Nephron progenitor cell (in vitro differentiated cells): ENCODE measurements at regions not wholly inside any gene's neighbourhood (a gene's known extent, or its start where the extent isn't known, plus 50 kb on each side); places are given as distances from the start of the nearest gene placed in this dataset.

Experiments
- DNase-seq: peaks from one replicate; pipeline ENCODE4 v3.0.0; 2021
- H3K27ac Mint-ChIP-seq: 2 replicates; pipeline ENCODE4 v1.8.0; 2021; ENCODE audit warnings: mild to moderate bottlenecking, moderate library complexity, mixed read lengths
- H3K27me3 Mint-ChIP-seq: 2 replicates; pipeline ENCODE4 v1.8.0; 2021; ENCODE audit warnings: mild to moderate bottlenecking, low read depth, mixed read lengths; ENCODE audit not compliant: poor library complexity
- H3K36me3 Mint-ChIP-seq: 2 replicates; pipeline ENCODE4 v1.8.0; 2021; ENCODE audit warnings: low read depth, mixed read lengths
- H3K4me1 Mint-ChIP-seq: 2 replicates; pipeline ENCODE4 v1.8.0; 2021; ENCODE audit warnings: mixed read lengths
- H3K4me3 Mint-ChIP-seq: 2 replicates; pipeline ENCODE4 v1.8.0; 2021; ENCODE audit warnings: mild to moderate bottlenecking, moderate library complexity, mixed read lengths
- H3K9me3 Mint-ChIP-seq: 2 replicates; pipeline ENCODE4 v1.8.0; 2021; ENCODE audit warnings: mild to moderate bottlenecking, moderate library complexity, mixed read lengths
- CTCF ChIP-seq: fragments of 200-600 bp; sonication (generic); IDR thresholded peaks from 2 replicates; pipeline ENCODE4 v1.5.0; 2021; ENCODE audit warnings: antibody characterized with exemption

DNA sequence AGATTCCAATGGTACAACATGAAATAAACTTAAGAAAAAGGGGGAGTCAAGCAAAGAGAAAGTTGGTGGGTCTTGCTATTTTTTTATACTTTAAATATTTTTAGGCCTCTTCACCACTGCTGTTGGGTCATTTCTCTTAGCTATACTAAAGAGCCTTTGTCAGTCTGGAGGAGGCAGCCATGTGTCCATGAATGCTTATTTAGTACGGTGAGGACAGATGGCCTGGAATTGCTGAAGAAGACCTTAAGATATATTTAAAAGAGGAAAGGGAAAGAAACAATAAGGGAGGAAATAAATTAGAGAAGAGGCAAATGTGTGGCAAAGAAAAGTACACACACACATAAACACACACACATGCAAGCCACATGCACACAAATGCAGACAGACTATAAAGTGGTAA, 560.5 kb upstream of the MEF2C start:
- Mint-ChIP-seq H3K27ac (peak overlapping the region; percentile 4), H3K27me3 (no peaks in the 10 kb centered on the region), H3K36me3 (no peaks in the 10 kb centered on the region), H3K4me1 (peaks cover 5% of the 10 kb centered on the region), H3K9me3 (no peaks in the 10 kb centered on the region), H3K4me3 (no peak overlapping the region)
- no peak for TF ChIP-seq CTCF
- DNase-seq: no peak

GRCh38 chr5:89441965-89442364, 559.0 kb upstream of the MEF2C start:
- no peak for TF ChIP-seq CTCF
- Mint-ChIP-seq H3K27me3 (no peaks in the 10 kb centered on the region), H3K27ac (no peak overlapping the region), H3K36me3 (no peaks in the 10 kb centered on the region), H3K4me3 (no peak overlapping the region), H3K9me3 (no peaks in the 10 kb centered on the region), H3K4me1 (peaks cover 5% of the 10 kb centered on the region)
- DNase-seq: no peak

- no peak overlapping the region for H3K4me3 Mint-ChIP-seq
- no peaks in the 10 kb centered on the region for H3K27me3 Mint-ChIP-seq
- peaks cover 5% of the 10 kb centered on the region for H3K4me1 Mint-ChIP-seq
- no peak for DNase-seq
- TF ChIP-seq CTCF: no peak
- H3K27ac Mint-ChIP-seq: no peak overlapping the region
- no peaks in the 10 kb centered on the region for H3K9me3 Mint-ChIP-seq
- no peaks in the 10 kb centered on the region for H3K36me3 Mint-ChIP-seq
These were observed 557.7 kb upstream of the MEF2C start for GRCh38 chr5:89440670-89441069.

DNA sequence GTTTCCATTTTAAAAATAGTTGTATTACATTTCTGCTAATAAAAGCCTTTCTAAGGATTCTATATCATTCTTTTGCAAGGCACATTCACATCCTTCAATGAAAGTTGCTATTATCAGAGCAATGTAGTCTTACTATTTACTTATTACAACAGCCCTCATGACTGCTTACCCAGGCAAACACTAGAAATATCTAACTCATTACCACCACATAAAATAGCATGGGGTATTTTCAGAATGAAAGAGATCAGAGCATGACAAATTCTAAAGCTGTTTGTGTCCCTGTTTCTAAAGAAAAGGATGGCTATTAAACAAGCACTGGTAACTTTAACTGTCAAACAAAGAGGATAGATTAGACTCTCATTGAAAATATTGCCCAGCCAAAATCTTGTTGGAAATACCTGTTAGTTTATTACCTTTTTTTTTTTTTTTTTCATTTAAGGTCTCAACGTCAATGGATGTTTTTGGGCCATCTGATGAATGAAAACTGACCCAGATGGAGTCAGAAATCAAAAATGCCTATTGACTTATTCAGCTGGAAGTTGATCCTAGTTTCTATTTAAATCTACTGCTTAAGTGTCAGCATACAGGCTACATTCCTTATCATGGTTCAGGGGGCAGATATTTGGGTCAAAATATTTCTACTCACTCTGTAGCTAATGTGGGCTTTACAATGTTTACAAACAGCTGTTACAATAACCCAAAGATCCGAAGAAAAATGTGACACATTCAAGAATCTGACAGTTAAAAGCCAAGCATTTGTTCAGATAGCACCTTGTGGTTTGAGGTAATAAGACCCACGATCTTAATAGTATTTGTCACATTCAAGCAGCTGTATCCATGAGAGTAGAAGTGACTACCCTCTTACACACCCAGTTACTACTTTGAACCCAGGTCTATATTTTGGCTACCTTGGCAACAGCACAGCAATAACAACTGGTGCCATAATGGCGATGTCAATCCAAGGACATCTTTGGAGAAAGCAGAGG, 554.8 kb upstream of the MEF2C start:
- TF ChIP-seq CTCF: no peak
- Mint-ChIP-seq H3K9me3 (no peaks in the 10 kb centered on the region), H3K27ac (no peak overlapping the region), H3K4me1 (peaks cover 6% of the 10 kb centered on the region), H3K36me3 (no peaks in the 10 kb centered on the region), H3K27me3 (no peaks in the 10 kb centered on the region), H3K4me3 (no peak overlapping the region)
- DNase-seq: no peak

- TF ChIP-seq CTCF: no peak
- H3K9me3 Mint-ChIP-seq: no peaks in the 10 kb centered on the region
- no peak overlapping the region for H3K27ac Mint-ChIP-seq
- H3K27me3 Mint-ChIP-seq: no peaks in the 10 kb centered on the region
- H3K36me3 Mint-ChIP-seq: no peaks in the 10 kb centered on the region
- peaks cover 9% of the 10 kb centered on the region for H3K4me1 Mint-ChIP-seq
- no peak overlapping the region for H3K4me3 Mint-ChIP-seq
- DNase-seq: no peak
These were observed 553.5 kb upstream of the MEF2C start for GRCh38 chr5:89436464-89436863.

GRCh38 chr5:89435347-89435746, 552.4 kb upstream of the MEF2C start:
- Mint-ChIP-seq H3K9me3 (no peaks in the 10 kb centered on the region), H3K4me3 (no peak overlapping the region), H3K27me3 (no peaks in the 10 kb centered on the region), H3K27ac (no peak overlapping the region), H3K36me3 (no peaks in the 10 kb centered on the region), H3K4me1 (peaks cover 9% of the 10 kb centered on the region)
- DNase-seq: no peak
- TF ChIP-seq CTCF: no peak
